SH-SY5Y (cell line): ENCODE measurements at regions not wholly inside any gene's neighbourhood (a gene's known extent, or its start where the extent isn't known, plus 50 kb on each side); places are given as distances from the start of the nearest gene placed in this dataset.

ENCODE experiments used
- GATA2 ChIP-seq: IDR thresholded peaks from 2 replicates; pipeline ENCODE4 v1.6.1; 2011; ENCODE audit warnings: mild to moderate bottlenecking, low read depth, low read length
- GATA3 ChIP-seq: IDR thresholded peaks from 2 replicates; pipeline ENCODE4 v1.6.1; 2011; ENCODE audit warnings: low read depth, mild to moderate bottlenecking, low read length, moderate library complexity

DNA sequence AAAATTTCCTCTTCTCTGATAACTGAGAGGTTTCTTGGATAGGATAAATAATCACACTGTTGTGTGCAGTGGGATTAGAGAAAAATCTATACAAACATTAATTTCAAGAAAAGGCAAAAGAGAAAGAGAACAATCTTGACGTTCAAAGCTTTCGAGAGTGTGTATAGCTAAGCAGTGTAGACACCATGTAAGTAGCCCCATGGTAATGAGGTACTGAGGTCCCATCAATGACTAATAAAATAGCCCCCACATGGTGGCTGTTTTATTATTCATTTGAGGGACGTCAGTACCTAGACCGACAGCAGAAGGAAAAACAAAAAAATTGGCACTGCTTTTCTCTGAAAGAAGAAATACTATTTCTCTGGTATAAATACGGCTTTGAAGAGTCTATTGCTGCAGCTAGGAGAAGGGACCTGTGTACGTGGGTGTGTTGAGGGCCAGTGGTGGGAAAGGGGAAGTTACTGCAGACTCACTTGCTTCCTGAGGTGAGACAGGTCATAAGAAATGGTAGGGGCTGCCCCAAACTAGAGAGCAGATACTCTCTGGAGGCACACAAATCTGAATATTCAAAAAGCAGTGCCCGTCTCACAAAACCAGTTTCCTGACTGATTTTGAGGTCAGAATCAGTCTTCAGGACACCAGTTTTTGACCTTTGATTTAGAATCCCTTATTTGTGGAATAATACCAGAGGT, 339.8 kb downstream of the EMP1 start:
- TF ChIP-seq GATA2: no peak
- no peak for TF ChIP-seq GATA3
